SK-N-SH treated with all-trans-retinoic acid at 6 μM for 48 hours (cell line): ENCODE measurements at regions not wholly inside any gene's neighbourhood (a gene's known extent, or its start where the extent isn't known, plus 50 kb on each side); places are given as distances from the start of the nearest gene placed in this dataset.

ENCODE experiments used
- ATAC-seq: fragments of 200-7000 bp; cut with Tn5 transposase; 3 replicates; pipeline ENCODE4 v1.9.1; 2020; ENCODE audit warnings: mild to moderate bottlenecking, moderate library complexity
- BACH2 ChIP-seq: fragments of 250-450 bp; sonication (Bioruptor Pico); IDR thresholded peaks from 2 replicates; pipeline ENCODE4 v1.9.0; 2021; ENCODE audit warnings: mild to moderate bottlenecking, borderline replicate concordance
- CREB5 ChIP-seq: fragments of 250-450 bp; sonication (Bioruptor Pico); IDR thresholded peaks from 2 replicates; pipeline ENCODE4 v1.5.1; 2020; ENCODE audit warnings: low read depth, mild to moderate bottlenecking, moderate library complexity
- CSDC2 ChIP-seq: fragments of 250-450 bp; sonication (Bioruptor Pico); IDR thresholded peaks from 2 replicates; pipeline ENCODE4 v1.5.0; 2020; ENCODE audit warnings: mild to moderate bottlenecking, moderate library complexity
- CSRNP3 ChIP-seq: fragments of 250-450 bp; sonication (Bioruptor Pico); IDR thresholded peaks from 2 replicates; pipeline ENCODE4 v1.5.1; 2021; ENCODE audit warnings: mild to moderate bottlenecking, moderate library complexity
- ESRRG ChIP-seq: fragments of 250-450 bp; sonication (Bioruptor Pico); IDR thresholded peaks from 2 replicates; pipeline ENCODE4 v1.6.1; 2021; ENCODE audit warnings: mild to moderate bottlenecking
- GLIS3 ChIP-seq: fragments of 250-450 bp; sonication (Bioruptor Pico); IDR thresholded peaks from 2 replicates; pipeline ENCODE4 v1.5.0; 2020; ENCODE audit warnings: mild to moderate bottlenecking, moderate library complexity
- OSR1 ChIP-seq: fragments of 250-450 bp; sonication (Bioruptor Pico); IDR thresholded peaks from 2 replicates; pipeline ENCODE4 v1.8.0; 2022; ENCODE audit warnings: moderate library complexity, mild to moderate bottlenecking, inconsistent platforms
- PATZ1 ChIP-seq: fragments of 250-450 bp; sonication (Bioruptor Pico); IDR thresholded peaks from 2 replicates; pipeline ENCODE4 v1.8.0; 2020; ENCODE audit warnings: mild to moderate bottlenecking, moderate library complexity, borderline replicate concordance
- POU6F1 ChIP-seq: fragments of 250-450 bp; sonication (Bioruptor Pico); IDR thresholded peaks from 2 replicates; pipeline ENCODE4 v1.8.0; 2021; ENCODE audit warnings: low read depth, mild to moderate bottlenecking, moderate library complexity, borderline replicate concordance
- PPARA ChIP-seq: fragments of 250-450 bp; sonication (Bioruptor Pico); IDR thresholded peaks from 2 replicates; pipeline ENCODE4 v1.5.0; 2020; ENCODE audit warnings: mild to moderate bottlenecking, borderline replicate concordance
- RARB ChIP-seq: fragments of 250-450 bp; sonication (Bioruptor Pico); IDR thresholded peaks from 2 replicates; pipeline ENCODE4 v1.8.0; 2021; ENCODE audit warnings: mild to moderate bottlenecking, moderate library complexity
- TCF4 ChIP-seq: fragments of 250-450 bp; sonication (Bioruptor Pico); IDR thresholded peaks from 2 replicates; pipeline ENCODE4 v1.8.0; 2021; ENCODE audit warnings: mild to moderate bottlenecking, moderate library complexity, borderline replicate concordance
- TOX ChIP-seq: fragments of 250-450 bp; sonication (Bioruptor Pico); IDR thresholded peaks from 2 replicates; pipeline ENCODE4 v1.8.0; 2021; ENCODE audit warnings: mild to moderate bottlenecking, moderate library complexity, borderline replicate concordance
- TSHZ2 ChIP-seq: fragments of 250-450 bp; sonication (Bioruptor Pico); IDR thresholded peaks from 2 replicates; pipeline ENCODE4 v1.5.0; 2020; ENCODE audit warnings: mild to moderate bottlenecking, moderate library complexity
- ZC3H10 ChIP-seq: fragments of 250-450 bp; sonication (Bioruptor Pico); IDR thresholded peaks from 2 replicates; pipeline ENCODE4 v1.5.1; 2021; ENCODE audit warnings: mild to moderate bottlenecking, moderate library complexity
- ZFP3 ChIP-seq: fragments of 250-450 bp; sonication (Bioruptor Pico); IDR thresholded peaks from 2 replicates; pipeline ENCODE4 v1.5.0; 2020; ENCODE audit warnings: mild to moderate bottlenecking, moderate library complexity
- ZFP30 ChIP-seq: fragments of 450-650 bp; formaldehyde crosslinking; IDR thresholded peaks from 2 replicates; pipeline ENCODE4 v1.5.0; 2022; ENCODE audit warnings: mild to moderate bottlenecking, moderate library complexity
- ZNF565 ChIP-seq: fragments of 450-650 bp; formaldehyde crosslinking; conservative IDR thresholded peaks from 2 replicates; pipeline ENCODE4 v1.5.0; 2020; ENCODE audit warnings: low read depth, mild to moderate bottlenecking, moderate library complexity
- ZNF70 ChIP-seq: fragments of 450-650 bp; formaldehyde crosslinking; IDR thresholded peaks from 2 replicates; pipeline ENCODE4 v1.5.0; 2020; ENCODE audit warnings: mild to moderate bottlenecking, moderate library complexity
- ZNF8 ChIP-seq: fragments of 450-650 bp; formaldehyde crosslinking; IDR thresholded peaks from 2 replicates; pipeline ENCODE4 v1.5.0; 2020; ENCODE audit warnings: mild to moderate bottlenecking, moderate library complexity

- TF ChIP-seq ZNF565 (no peak), GLIS3 (CRISPR knock-in tag) (no peak), ZFP30 (no peak)
- TF ChIP-seq, all 23 proteins: peak for 0
Measured at GRCh38 chr4:56733352-56733751, 52.3 kb upstream of the HOPX start (continued).

GRCh38 chr4:56732301-56732700 is 51.2 kb upstream of the HOPX start:
- no peak for ATAC-seq
- no peak for TF ChIP-seq ZFP3 (CRISPR knock-in tag)
- TF ChIP-seq ZFP30: no peak
- no peak for TF ChIP-seq CSDC2 (CRISPR knock-in tag)
- TF ChIP-seq CSRNP3 (CRISPR knock-in tag): no peak
- TF ChIP-seq TOX (CRISPR knock-in tag): no peak
- no peak for TF ChIP-seq ZNF565
- TF ChIP-seq ZNF70 (CRISPR knock-in tag): no peak
- TF ChIP-seq ZC3H10 (CRISPR knock-in tag): no peak
- no peak for TF ChIP-seq PPARA (CRISPR knock-in tag)
- TF ChIP-seq RARB (CRISPR knock-in tag): no peak
- TF ChIP-seq ZNF8 (CRISPR knock-in tag): no peak
- TF ChIP-seq, all 23 proteins: peak for 0

- ATAC-seq: no peak
- TF ChIP-seq CREB5 (no peak), GLIS3 (CRISPR knock-in tag) (no peak), ZFP3 (CRISPR knock-in tag) (no peak), CSRNP3 (CRISPR knock-in tag) (no peak), PATZ1 (no peak), ZC3H10 (CRISPR knock-in tag) (no peak), RARB (CRISPR knock-in tag) (no peak), CSDC2 (CRISPR knock-in tag) (no peak), POU6F1 (CRISPR knock-in tag) (no peak), TOX (CRISPR knock-in tag) (no peak), TCF4 (no peak), TSHZ2 (CRISPR knock-in tag) (no peak), ESRRG (CRISPR knock-in tag) (no peak), ZNF8 (CRISPR knock-in tag) (no peak), ZNF70 (CRISPR knock-in tag) (no peak), BACH2 (no peak), OSR1 (no peak)
Measured at GRCh38 chr4:56731857-56732256, 50.8 kb upstream of the HOPX start.
